Activated CD8-positive, alpha-beta T cell treated with anti-CD3 and anti-CD28 coated beads for 36 hours (primary cell): ENCODE measurements at regions not wholly inside any gene's neighbourhood (a gene's known extent, or its start where the extent isn't known, plus 50 kb on each side); places are given as distances from the start of the nearest gene placed in this dataset.
"Not testable (repeated sequence)": the region's sequence is repeated elsewhere in the genome, so short reads cannot be mapped to it uniquely, and the experiment has no call there.

Experiments used
- ATAC-seq: fragments of 200-7000 bp; cut with Tn5 transposase; one replicate; pipeline ENCODE4 v1.10.0; 2021; ENCODE audit warnings: mild to moderate bottlenecking, moderate library complexity
- CTCF ChIA-PET: fragments of 350-600 bp; sonication (Branson Sonifier 250); formaldehyde crosslinking; loops from one replicate; lab custom pipeline; 2021; ENCODE audit warnings: antibody characterized with exemption; lab: Charles Lee
- POLR2A ChIA-PET: fragments of 350-600 bp; sonication (Branson Sonifier 250); formaldehyde crosslinking; loops from one replicate; lab custom pipeline; 2021; ENCODE audit warnings: antibody characterized with exemption; lab: Charles Lee
- DNase-seq: peaks from one replicate; pipeline ENCODE4 v3.0.0-alpha.2; 2020
- H3K27ac Mint-ChIP-seq: one replicate; pipeline ENCODE4 v1.8.0; 2021; ENCODE audit warnings: mild to moderate bottlenecking, mixed read lengths
- H3K27me3 Mint-ChIP-seq: one replicate; pipeline ENCODE4 v1.8.0; 2021; ENCODE audit warnings: mixed read lengths
- H3K36me3 Mint-ChIP-seq: one replicate; pipeline ENCODE4 v1.8.0; 2021; ENCODE audit warnings: low read depth, mixed read lengths
- H3K4me1 Mint-ChIP-seq: one replicate; pipeline ENCODE4 v1.8.0; 2021; ENCODE audit warnings: low read depth, mixed read lengths
- H3K4me3 Mint-ChIP-seq: one replicate; pipeline ENCODE4 v1.8.0; 2021; ENCODE audit warnings: mild to moderate bottlenecking, moderate library complexity, mixed read lengths
- H3K9me3 Mint-ChIP-seq: one replicate; pipeline ENCODE4 v1.8.0; 2021; ENCODE audit warnings: mixed read lengths
- CTCF ChIP-seq: fragments of 200-600 bp; IDR thresholded peaks from one replicate; pipeline ENCODE4 v1.8.0; 2022; ENCODE audit warnings: antibody characterized with exemption, mild to moderate bottlenecking
- intact Hi-C: fragments of 100-400 bp; cut with micrococcal nuclease; formaldehyde crosslinking; loops from one replicate; pipeline ENCODE4 v1.10.0; 2022

DNA sequence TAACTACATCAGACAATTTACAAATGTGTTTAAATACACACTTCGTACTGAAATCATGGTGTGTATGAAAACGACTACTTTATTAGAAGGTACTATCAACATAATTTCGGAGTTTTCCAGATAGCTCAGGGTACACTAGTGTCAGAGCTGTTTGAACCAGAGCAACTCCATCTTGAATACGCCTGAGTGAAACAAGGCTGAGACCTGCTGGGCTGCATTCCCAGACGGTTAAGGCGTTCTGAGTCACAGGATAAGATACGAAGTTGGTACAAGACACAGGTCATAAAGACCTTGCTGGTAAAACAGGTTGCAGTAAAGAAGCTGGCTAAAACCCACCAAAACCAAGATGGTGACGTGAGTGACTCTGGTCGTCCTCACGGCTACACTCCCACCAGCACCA is 167.6 kb downstream of the THBS2 start:
- Mint-ChIP-seq H3K27me3 (peaks cover 3% of the 10 kb centered on the region), H3K4me1 (no peaks in the 10 kb centered on the region), H3K36me3 (peaks cover 2% of the 10 kb centered on the region), H3K27ac (no peak overlapping the region), H3K9me3 (peaks cover 18% of the 10 kb centered on the region), H3K4me3 (no peak overlapping the region)
- DNase-seq (no peak), ATAC-seq (no peak)
- intact Hi-C loops: no loop called here
- POLR2A ChIA-PET: no interaction called here
- CTCF ChIA-PET: interaction anchor here (0.6 kb wide), 1 partner anchor 1345 kb away, joined by 3 read pairs; no protein-coding TSS in a partner anchor
- no peak for TF ChIP-seq CTCF

DNA sequence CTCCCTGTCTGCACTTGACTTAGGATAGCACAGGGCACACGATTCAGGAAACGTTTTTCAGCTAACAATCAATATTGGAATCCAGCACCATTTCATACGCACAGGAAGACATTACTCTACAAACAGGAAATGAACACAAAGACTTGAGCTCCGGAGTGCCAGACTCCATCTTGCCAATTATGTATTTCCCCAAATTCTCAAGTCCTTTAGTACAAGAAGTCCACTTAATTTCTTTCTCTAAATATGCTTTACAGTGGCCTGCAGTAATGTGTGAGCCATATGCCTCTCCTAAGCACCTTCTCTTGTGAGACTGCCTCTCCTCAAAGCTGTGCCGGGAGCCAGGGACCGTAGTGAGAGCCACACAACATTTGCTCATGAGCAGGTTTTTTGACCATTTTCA is 168.2 kb downstream of the THBS2 start:
- ATAC-seq (no peak), DNase-seq (no peak)
- H3K9me3 Mint-ChIP-seq: peaks cover 12% of the 10 kb centered on the region
- no peak overlapping the region for H3K4me3 Mint-ChIP-seq
- H3K27me3 Mint-ChIP-seq: peaks cover 3% of the 10 kb centered on the region
- intact Hi-C loops: no loop called here
- TF ChIP-seq CTCF: no peak
- ChIA-PET CTCF (no interaction called here), POLR2A (no interaction called here)
- H3K36me3 Mint-ChIP-seq: peaks cover 2% of the 10 kb centered on the region
- H3K27ac Mint-ChIP-seq: no peak overlapping the region
- H3K4me1 Mint-ChIP-seq: no peaks in the 10 kb centered on the region

GRCh38 chr6:169084557-169084956 is 169.1 kb downstream of the THBS2 start:
- H3K4me3 Mint-ChIP-seq, DNase-seq, ATAC-seq, intact Hi-C loops, H3K27me3 Mint-ChIP-seq, H3K27ac Mint-ChIP-seq, CTCF ChIA-PET, POLR2A ChIA-PET, H3K36me3 Mint-ChIP-seq, H3K9me3 Mint-ChIP-seq, H3K4me1 Mint-ChIP-seq: not testable (repeated sequence)

DNA sequence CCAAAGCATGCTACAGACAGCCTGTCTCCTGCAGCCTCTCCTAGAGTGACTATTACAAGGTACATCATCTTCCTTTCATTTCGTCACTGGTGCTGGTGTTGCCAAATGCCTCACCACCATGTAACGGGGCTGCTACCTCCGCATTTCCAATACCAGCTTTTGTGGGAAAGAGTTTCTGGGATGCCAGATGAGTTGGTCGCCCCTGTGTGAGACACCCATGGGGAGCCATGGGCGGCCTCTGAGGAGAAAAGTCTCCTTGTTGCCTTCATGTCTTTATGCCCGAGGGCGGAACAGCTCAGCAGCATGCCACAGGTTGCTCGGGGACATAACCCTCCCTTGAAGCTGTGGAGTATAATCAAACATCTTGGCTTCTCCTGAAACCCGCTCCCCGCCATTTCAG is 169.6 kb downstream of the THBS2 start:
- H3K4me3 Mint-ChIP-seq: no peak overlapping the region
- DNase-seq (no peak), ATAC-seq (no peak)
- no peak overlapping the region for H3K27ac Mint-ChIP-seq
- intact Hi-C loops: no loop called here
- peaks cover 3% of the 10 kb centered on the region for H3K9me3 Mint-ChIP-seq
- POLR2A ChIA-PET: no interaction called here
- no peak for TF ChIP-seq CTCF
- CTCF ChIA-PET: interaction anchor here (1.2 kb wide), 1 partner anchor 190 kb away, joined by 3 read pairs; no protein-coding TSS in a partner anchor
- H3K36me3 Mint-ChIP-seq: no peaks in the 10 kb centered on the region
- H3K27me3 Mint-ChIP-seq: peaks cover 3% of the 10 kb centered on the region
- H3K4me1 Mint-ChIP-seq: no peaks in the 10 kb centered on the region

DNA sequence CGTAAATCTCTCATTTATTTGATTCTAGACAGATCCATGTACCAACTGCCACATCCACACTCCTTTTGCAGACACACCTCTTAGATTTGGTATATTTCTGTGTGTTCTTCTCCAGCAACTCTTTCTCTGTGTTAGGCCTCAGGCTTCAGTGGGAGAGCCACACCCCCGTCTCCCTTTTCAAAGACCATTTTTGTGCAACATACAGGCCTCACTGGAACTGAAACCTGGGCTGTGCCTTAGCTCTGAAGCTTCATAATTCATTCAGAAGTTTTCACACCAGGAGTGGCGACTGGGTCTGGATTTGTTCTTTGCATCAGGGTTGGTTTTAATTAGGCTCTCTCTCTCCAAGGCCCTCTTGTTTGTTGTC is 170.2 kb downstream of the THBS2 start:
- Mint-ChIP-seq H3K36me3 (no peaks in the 10 kb centered on the region), H3K4me3 (no peak overlapping the region), H3K4me1 (no peaks in the 10 kb centered on the region), H3K27ac (no peak overlapping the region), H3K27me3 (peaks cover 4% of the 10 kb centered on the region), H3K9me3 (peaks cover 1% of the 10 kb centered on the region)
- ChIA-PET POLR2A (interaction anchor here (0.7 kb wide), 1 partner anchor 85 kb away, joined by 3 read pairs; no protein-coding TSS in a partner anchor), CTCF (interaction anchor here (1.2 kb wide), 1 partner anchor 189 kb away, joined by 3 read pairs; no protein-coding TSS in a partner anchor)
- DNase-seq (no peak), ATAC-seq (no peak)
- no peak for TF ChIP-seq CTCF
- intact Hi-C loops: no loop called here
